Right lobe of liver (tissue), 4 donors: ENCODE measurements at regions not wholly inside any gene's neighbourhood (a gene's known extent, or its start where the extent isn't known, plus 50 kb on each side); places are given as distances from the start of the nearest gene placed in this dataset.

ENCODE experiments used
- CTCF ChIP-seq, 4 donors: fragments of 200-600 bp in 3 of 4; fragments of 450-650 bp in 1 of 4; IDR thresholded peaks; one replicate each; pipeline versions ENCODE4 v1.5.1 to v1.8.0; 2016 to 2022; ENCODE audit warnings: antibody characterized with exemption in 4 of 4, mild to moderate bottlenecking in 2 of 4
- POLR2A ChIP-seq: fragments of 450-650 bp; IDR thresholded peaks from one replicate; pipeline ENCODE4 v1.6.1; 2017; ENCODE audit warnings: antibody characterized with exemption, mild to moderate bottlenecking
- donor health status: DM: no; HTN: no; CAD: no.
- donor health status: DM: no; HTN: no; CAD: no.
- donor health status: DM: no; HTN: yes; CAD: no.

GRCh38 chr4:151952137-151952536, 191.3 kb upstream of the GATB start:
- TF ChIP-seq CTCF (IDR thresholded peaks at IDR 0.05) (no peak), POLR2A (no peak)
